A549 (cell line): ENCODE measurements at regions not wholly inside any gene's neighbourhood (a gene's known extent, or its start where the extent isn't known, plus 50 kb on each side); places are given as distances from the start of the nearest gene placed in this dataset.

Experiments
- ATAC-seq, 2 experiments: fragments of 200-7000 bp in 1 of 2; fragments of >200 bp in 1 of 2; cut with Nextera tagmentation in 1 of 2; cut with Tn5 transposase in 1 of 2; 3 replicates each; pipeline versions ENCODE4 v1.8.0 to v1.9.1; 2018 to 2020; ENCODE audit warnings: mild to moderate bottlenecking in 1 of 2, moderate library complexity in 1 of 2
- CTCF ChIA-PET: fragments of 300-600 bp; sonication (Branson Sonifier 250); formaldehyde crosslinking; extraction: SDS; loops from one replicate; lab custom pipeline; 2021; ENCODE audit warnings: antibody characterized with exemption, inconsistent platforms; lab: Yijun Ruan, JAX
- POLR2A ChIA-PET: fragments of 350-600 bp; formaldehyde crosslinking; extraction: SDS; loops from one replicate; lab custom pipeline; 2021; ENCODE audit warnings: antibody characterized with exemption, inconsistent platforms; lab: Yijun Ruan, JAX
- DNase-seq, 2 experiments: peaks; one replicate each; pipeline versions ENCODE4 v3.0.0 to v3.0.0-alpha.2; 2011 to 2016; ENCODE audit warnings: low read depth in 1 of 2, low spot score in 1 of 2
- FAIRE-seq: peaks from 2 replicates; lab custom pipeline; 2011; peaks lifted over from hg19 to GRCh38; lab: Jason Lieb, UNC
- H3K27ac ChIP-seq, 2 experiments: fragments of >200 bp; sonication (Bioruptor Twin); formaldehyde crosslinking; 3 replicates each; pipeline ENCODE4 v1.5.1; 2016 to 2017
- H3K4me1 ChIP-seq: fragments of >200 bp; sonication (Bioruptor Twin); formaldehyde crosslinking; 3 replicates; pipeline ENCODE4 v1.6.1; 2016
- H3K4me2 ChIP-seq: fragments of >200 bp; sonication (Bioruptor Twin); formaldehyde crosslinking; 3 replicates; pipeline ENCODE4 v1.6.1; 2016
- H3K4me3 ChIP-seq: fragments of >200 bp; sonication (Bioruptor Twin); formaldehyde crosslinking; 3 replicates; pipeline ENCODE4 v1.5.1; 2016
- H3K9me3 ChIP-seq: fragments of >200 bp; sonication (Bioruptor Twin); formaldehyde crosslinking; 3 replicates; pipeline ENCODE4 v1.6.1; 2016
- CBX8 ChIP-seq: fragments of 200-600 bp; sonication (generic); IDR thresholded peaks from 2 replicates; pipeline ENCODE4 v1.6.1; 2016
- CHD2 ChIP-seq: fragments of 150-350 bp; IDR thresholded peaks from 2 replicates; pipeline ENCODE4 v1.6.1; 2014; ENCODE audit warnings: low read length; ENCODE audit not compliant: partially characterized antibody
- CHD4 ChIP-seq: fragments of 200-600 bp; sonication (generic); IDR thresholded peaks from 2 replicates; pipeline ENCODE4 v1.6.1; 2016; ENCODE audit warnings: antibody characterized with exemption, mild to moderate bottlenecking, borderline replicate concordance
- E2F6 ChIP-seq: IDR thresholded peaks from 2 replicates; pipeline ENCODE4 v1.6.1; 2012; ENCODE audit warnings: low read depth, borderline replicate concordance
- EHF ChIP-seq: fragments of 250-450 bp; sonication (Bioruptor Pico); IDR thresholded peaks from 2 replicates; pipeline ENCODE4 v1.5.0; 2020; ENCODE audit warnings: mild to moderate bottlenecking
- EHMT2 ChIP-seq: fragments of 200-600 bp; sonication (generic); IDR thresholded peaks from 2 replicates; pipeline ENCODE4 v1.6.1; 2016; ENCODE audit warnings: antibody characterized with exemption, low read depth, mild to moderate bottlenecking, moderate library complexity
- EP300 ChIP-seq, 2 experiments: fragments of >200 bp; sonication (Bioruptor Twin); formaldehyde crosslinking; IDR thresholded peaks; 2 replicates in 1 of 2; 3 replicates in 1 of 2; pipeline ENCODE4 v1.6.1; 2016 to 2017
- ESRRA ChIP-seq: fragments of 150-350 bp; IDR thresholded peaks from 2 replicates; pipeline ENCODE4 v1.6.1; 2014; ENCODE audit warnings: mild to moderate bottlenecking, low read length, borderline replicate concordance
- GATA3 ChIP-seq: IDR thresholded peaks from 2 replicates; pipeline ENCODE4 v1.6.1; 2012; ENCODE audit warnings: borderline replicate concordance
- HDAC2 ChIP-seq: fragments of 200-600 bp; sonication (generic); IDR thresholded peaks from 2 replicates; pipeline ENCODE4 v1.6.1; 2016
- HOXB13 ChIP-seq: fragments of 250-450 bp; sonication (Bioruptor Pico); IDR thresholded peaks from 2 replicates; pipeline ENCODE4 v1.5.0; 2020; ENCODE audit warnings: low read depth, mild to moderate bottlenecking, moderate library complexity
- JUN ChIP-seq, 2 experiments: fragments of >200 bp; sonication (Bioruptor Twin); formaldehyde crosslinking; IDR thresholded peaks; 2 replicates in 1 of 2; 3 replicates in 1 of 2; pipeline ENCODE4 v1.6.1; 2016 to 2017
- KDM5A ChIP-seq: fragments of 200-600 bp; sonication (generic); IDR thresholded peaks from 2 replicates; pipeline ENCODE4 v1.6.1; 2016; ENCODE audit warnings: antibody characterized with exemption, mild to moderate bottlenecking
- MAFK ChIP-seq: fragments of 450-650 bp; IDR thresholded peaks from 2 replicates; pipeline ENCODE4 v1.6.1; 2014; ENCODE audit not compliant: partially characterized antibody
- MAZ ChIP-seq: fragments of 150-350 bp; IDR thresholded peaks from 2 replicates; pipeline ENCODE4 v1.6.1; 2014; ENCODE audit warnings: antibody characterized with exemption, low read depth, low read length, borderline replicate concordance
- NFE2L2 ChIP-seq: fragments of 150-350 bp; conservative IDR thresholded peaks from 2 replicates; pipeline ENCODE4 v1.6.1; 2014; ENCODE audit warnings: low read length
- PHF8 ChIP-seq: fragments of 200-600 bp; sonication (generic); IDR thresholded peaks from 2 replicates; pipeline ENCODE4 v1.6.1; 2016; ENCODE audit warnings: low read depth, mild to moderate bottlenecking, antibody characterized with exemption, moderate library complexity, borderline replicate concordance
- RCOR1 ChIP-seq: fragments of 150-350 bp; IDR thresholded peaks from 2 replicates; pipeline ENCODE4 v1.6.1; 2014; ENCODE audit warnings: antibody characterized with exemption, low read length, low read depth
- REST ChIP-seq: fragments of 200-600 bp; sonication (generic); IDR thresholded peaks from 2 replicates; pipeline ENCODE4 v1.6.1; 2016; ENCODE audit warnings: antibody characterized with exemption, mild to moderate bottlenecking, moderate library complexity
- RFX5 ChIP-seq: fragments of 450-650 bp; IDR thresholded peaks from 2 replicates; pipeline ENCODE4 v1.7.1; 2014; ENCODE audit warnings: antibody characterized with exemption, mild to moderate bottlenecking, moderate library complexity
- RNF2 ChIP-seq: fragments of 200-600 bp; sonication (generic); IDR thresholded peaks from 2 replicates; pipeline ENCODE4 v1.6.1; 2016; ENCODE audit warnings: low read depth, mild to moderate bottlenecking, antibody characterized with exemption, moderate library complexity, borderline replicate concordance
- USF2 ChIP-seq: fragments of 450-650 bp; IDR thresholded peaks from 2 replicates; pipeline ENCODE4 v1.6.1; 2014; ENCODE audit warnings: antibody characterized with exemption
- ZFP36 ChIP-seq: fragments of 450-650 bp; IDR thresholded peaks from 2 replicates; pipeline ENCODE4 v1.6.1; 2014; ENCODE audit warnings: borderline replicate concordance; ENCODE audit not compliant: partially characterized antibody
- WGBS: methylation state at CpG from one replicate; pipeline ENCODE4 v1.1.6; 2017; ENCODE audit errors: missing lambda C conversion rate; 5-methylcytosine and 5-hydroxymethylcytosine counted together
- TF ChIP-seq, protein P1 (sequence below): fragments of 250-450 bp; sonication (Bioruptor Pico); IDR thresholded peaks from 2 replicates; pipeline ENCODE4 v1.5.0; 2021; ENCODE audit warnings: mild to moderate bottlenecking, moderate library complexity, borderline replicate concordance
- TF ChIP-seq, protein P2 (sequence below): fragments of >200 bp; sonication (Bioruptor Twin); formaldehyde crosslinking; IDR thresholded peaks from 2 replicates; pipeline ENCODE4 v1.6.1; 2016
- TF ChIP-seq, protein P3 (sequence below): IDR thresholded peaks from 2 replicates; pipeline ENCODE4 v1.6.1; 2012

DNA sequence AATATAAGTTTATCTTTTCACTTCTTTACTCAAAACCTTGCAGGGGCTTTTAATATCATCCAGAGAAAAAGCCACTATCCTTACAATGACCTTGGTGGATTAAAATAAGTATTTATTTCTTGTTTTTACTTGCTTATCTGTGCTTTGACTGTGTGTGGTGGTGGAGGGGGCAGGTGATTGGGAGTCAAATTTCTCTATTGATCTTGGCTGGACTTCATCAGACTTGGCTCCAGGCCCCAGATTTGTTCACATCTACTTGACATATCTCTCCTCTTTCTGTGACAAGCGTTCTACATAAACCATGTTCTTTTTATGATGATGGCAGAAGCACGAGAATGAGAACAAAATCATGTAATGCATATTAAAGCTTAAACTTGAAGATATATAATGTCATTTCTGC, 670.8 kb downstream of the PCDH17 start:
- TF ChIP-seq EHF (CRISPR knock-in tag), result no peak
- TF ChIP-seq RCOR1, result no peak
- no peak for TF ChIP-seq USF2
- TF ChIP-seq HDAC2, result no peak
- no peak for TF ChIP-seq EP300 (IDR thresholded peaks at IDR 0.05)
- TF ChIP-seq REST, result no peak
- TF ChIP-seq, protein P1, sequence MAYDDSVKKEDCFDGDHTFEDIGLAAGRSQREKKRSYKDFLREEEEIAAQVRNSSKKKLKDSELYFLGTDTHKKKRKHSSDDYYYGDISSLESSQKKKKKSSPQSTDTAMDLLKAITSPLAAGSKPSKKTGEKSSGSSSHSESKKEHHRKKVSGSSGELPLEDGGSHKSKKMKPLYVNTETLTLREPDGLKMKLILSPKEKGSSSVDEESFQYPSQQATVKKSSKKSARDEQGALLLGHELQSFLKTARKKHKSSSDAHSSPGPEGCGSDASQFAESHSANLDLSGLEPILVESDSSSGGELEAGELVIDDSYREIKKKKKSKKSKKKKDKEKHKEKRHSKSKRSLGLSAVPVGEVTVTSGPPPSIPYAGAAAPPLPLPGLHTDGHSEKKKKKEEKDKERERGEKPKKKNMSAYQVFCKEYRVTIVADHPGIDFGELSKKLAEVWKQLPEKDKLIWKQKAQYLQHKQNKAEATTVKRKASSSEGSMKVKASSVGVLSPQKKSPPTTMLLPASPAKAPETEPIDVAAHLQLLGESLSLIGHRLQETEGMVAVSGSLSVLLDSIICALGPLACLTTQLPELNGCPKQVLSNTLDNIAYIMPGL, result no peak
- no peak for TF ChIP-seq CHD4
- TF ChIP-seq ESRRA, result no peak
- no peak for TF ChIP-seq RFX5
- TF ChIP-seq GATA3, result no peak
- no peak for TF ChIP-seq JUN (IDR thresholded peaks at IDR 0.05)
- no peak for TF ChIP-seq CHD2
- Histone ChIP-seq H3K4me2 (no peak overlapping the region), H3K4me1 (no peaks in the 10 kb centered on the region), H3K27ac (no peak overlapping the region), H3K4me3 (no peak overlapping the region), H3K9me3 (no peaks in the 10 kb centered on the region)
- ChIA-PET CTCF (no interaction called here), POLR2A (no interaction called here)
- no peak for ATAC-seq
- no peak for DNase-seq
- WGBS, result 0% methylated on average over 2 of the region's 2 CpGs
- no peak for FAIRE-seq

- ChIA-PET CTCF (no interaction called here), POLR2A (no interaction called here)
- Histone ChIP-seq H3K27ac (no peak overlapping the region), H3K4me2 (no peak overlapping the region), H3K4me3 (no peak overlapping the region), H3K4me1 (no peaks in the 10 kb centered on the region), H3K9me3 (no peaks in the 10 kb centered on the region)
- 11% methylated on average over 1 of the region's 1 CpG for WGBS
- ATAC-seq (no peak), FAIRE-seq (no peak), DNase-seq (no peak)
- TF ChIP-seq MAFK (no peak), HOXB13 (CRISPR knock-in tag) (no peak), JUN (IDR thresholded peaks at IDR 0.05) (no peak), CHD4 (no peak), EHMT2 (no peak), CBX8 (no peak), KDM5A (no peak), NFE2L2 (no peak), MAZ (no peak), E2F6 (no peak), PHF8 (no peak), ZFP36 (no peak), RNF2 (no peak)
- TF ChIP-seq, protein P2, sequence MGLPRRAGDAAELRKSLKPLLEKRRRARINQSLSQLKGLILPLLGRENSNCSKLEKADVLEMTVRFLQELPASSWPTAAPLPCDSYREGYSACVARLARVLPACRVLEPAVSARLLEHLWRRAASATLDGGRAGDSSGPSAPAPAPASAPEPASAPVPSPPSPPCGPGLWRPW, result no peak
- TF ChIP-seq, protein P1, result no peak
- TF ChIP-seq, protein P3, sequence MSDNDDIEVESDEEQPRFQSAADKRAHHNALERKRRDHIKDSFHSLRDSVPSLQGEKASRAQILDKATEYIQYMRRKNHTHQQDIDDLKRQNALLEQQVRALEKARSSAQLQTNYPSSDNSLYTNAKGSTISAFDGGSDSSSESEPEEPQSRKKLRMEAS, result no peak
These were observed 674.5 kb downstream of the PCDH17 start for GRCh38 chr13:58306062-58306461.
